SU-DHL-6 (cell line): ENCODE measurements at regions not wholly inside any gene's neighbourhood (a gene's known extent, or its start where the extent isn't known, plus 50 kb on each side); places are given as distances from the start of the nearest gene placed in this dataset.

ENCODE experiments used
- H2AFZ ChIP-seq: fragments of 200-600 bp; sonication (generic); 2 replicates; pipeline ENCODE4 v1.6.1; 2014; ENCODE audit warnings: low read depth, mild to moderate bottlenecking, moderate library complexity, mixed read lengths, antibody characterized with exemption, low read length; ENCODE audit not compliant: severe bottlenecking
- H3F3A ChIP-seq: fragments of 200-600 bp; shearing (Covaris generic); 2 replicates; pipeline ENCODE4 v1.6.0; 2016; ENCODE audit warnings: antibody characterized with exemption, mild to moderate bottlenecking; ENCODE audit not compliant: insufficient read depth
- H3K27ac ChIP-seq: fragments of 200-600 bp; sonication (generic); 2 replicates; pipeline ENCODE4 v1.5.1; 2016; ENCODE audit warnings: low read depth, mild to moderate bottlenecking, low read length, moderate library complexity, mixed read lengths
- H3K27me3 ChIP-seq: fragments of 200-600 bp; sonication (generic), shearing (Covaris generic); 2 replicates; pipeline ENCODE4 v1.6.0; 2014; ENCODE audit warnings: mild to moderate bottlenecking, low read length
- H3K36me3 ChIP-seq: fragments of 200-600 bp; sonication (generic); 2 replicates; pipeline ENCODE4 v1.6.1; 2014; ENCODE audit warnings: mild to moderate bottlenecking, low read length, mixed read lengths
- H3K4me2 ChIP-seq: fragments of 300-600, 200-600 bp; shearing (Covaris generic), sonication (generic); 2 replicates; pipeline ENCODE4 v1.6.0; 2014; ENCODE audit warnings: low read length, low read depth, mild to moderate bottlenecking; ENCODE audit not compliant: poor library complexity, severe bottlenecking
- H3K4me3 ChIP-seq: fragments of 200-600 bp; sonication (generic); 2 replicates; pipeline ENCODE4 v1.5.1; 2014; ENCODE audit warnings: antibody characterized with exemption, low read length, mild to moderate bottlenecking, mixed read lengths; ENCODE audit not compliant: insufficient read depth, poor library complexity, severe bottlenecking
- H3K79me2 ChIP-seq: fragments of 200-600 bp; sonication (generic); 2 replicates; pipeline ENCODE4 v1.6.1; 2014; ENCODE audit warnings: mild to moderate bottlenecking, low read length, moderate library complexity; ENCODE audit not compliant: insufficient read depth
- H3K9ac ChIP-seq: fragments of 200-600 bp; sonication (generic); 2 replicates; pipeline ENCODE4 v1.7.0; 2014; ENCODE audit warnings: mild to moderate bottlenecking, low read length
- H3K9me2 ChIP-seq: fragments of 200-600 bp; sonication (generic); replicated peaks from 2 replicates; pipeline ENCODE4 v1.6.1; 2014; ENCODE audit warnings: low read length; ENCODE audit not compliant: insufficient read depth
- H3K9me3 ChIP-seq: fragments of 200-600 bp; sonication (generic); 2 replicates; pipeline ENCODE4 v1.6.1; 2014; ENCODE audit warnings: low read length, mixed read lengths; ENCODE audit not compliant: insufficient read depth
- H4K20me1 ChIP-seq: fragments of 200-600 bp; sonication (generic); 2 replicates; pipeline ENCODE4 v1.6.1; 2014; ENCODE audit warnings: low read depth, mild to moderate bottlenecking, antibody characterized with exemption, low read length, moderate library complexity, mixed read lengths
- EZH2phosphoT487 ChIP-seq: fragments of 200-600 bp; sonication (generic), shearing (Covaris generic); conservative IDR thresholded peaks from 2 replicates; pipeline ENCODE4 v1.6.1; 2018; ENCODE audit warnings: mild to moderate bottlenecking, antibody characterized with exemption, low read length, moderate library complexity, mixed read lengths
- TF ChIP-seq, protein P1 (sequence below): fragments of 200-600 bp; sonication (generic); IDR thresholded peaks from one replicate; pipeline ENCODE4 v1.5.1; 2017; ENCODE audit warnings: antibody characterized with exemption, mild to moderate bottlenecking, low read length, moderate library complexity; ENCODE audit not compliant: insufficient read depth, poor library complexity, severe bottlenecking

GRCh38 chr3:167163580-167163979 is 216.5 kb downstream of the ZBBX start:
- no peak for TF ChIP-seq EZH2phosphoT487
- TF ChIP-seq, protein P1, sequence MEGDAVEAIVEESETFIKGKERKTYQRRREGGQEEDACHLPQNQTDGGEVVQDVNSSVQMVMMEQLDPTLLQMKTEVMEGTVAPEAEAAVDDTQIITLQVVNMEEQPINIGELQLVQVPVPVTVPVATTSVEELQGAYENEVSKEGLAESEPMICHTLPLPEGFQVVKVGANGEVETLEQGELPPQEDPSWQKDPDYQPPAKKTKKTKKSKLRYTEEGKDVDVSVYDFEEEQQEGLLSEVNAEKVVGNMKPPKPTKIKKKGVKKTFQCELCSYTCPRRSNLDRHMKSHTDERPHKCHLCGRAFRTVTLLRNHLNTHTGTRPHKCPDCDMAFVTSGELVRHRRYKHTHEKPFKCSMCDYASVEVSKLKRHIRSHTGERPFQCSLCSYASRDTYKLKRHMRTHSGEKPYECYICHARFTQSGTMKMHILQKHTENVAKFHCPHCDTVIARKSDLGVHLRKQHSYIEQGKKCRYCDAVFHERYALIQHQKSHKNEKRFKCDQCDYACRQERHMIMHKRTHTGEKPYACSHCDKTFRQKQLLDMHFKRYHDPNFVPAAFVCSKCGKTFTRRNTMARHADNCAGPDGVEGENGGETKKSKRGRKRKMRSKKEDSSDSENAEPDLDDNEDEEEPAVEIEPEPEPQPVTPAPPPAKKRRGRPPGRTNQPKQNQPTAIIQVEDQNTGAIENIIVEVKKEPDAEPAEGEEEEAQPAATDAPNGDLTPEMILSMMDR: no peak
- H3K4me2 ChIP-seq: no peak overlapping the region
- H4K20me1 ChIP-seq: no peaks in the 10 kb centered on the region
- no peak overlapping the region for H3K4me3 ChIP-seq
- H3K9me3 ChIP-seq: no peaks in the 10 kb centered on the region
- no peaks in the 10 kb centered on the region for H3K79me2 ChIP-seq
- H2AFZ ChIP-seq: no peak overlapping the region
- H3F3A ChIP-seq: no peaks in the 10 kb centered on the region
- no peak overlapping the region for H3K9ac ChIP-seq
- no peaks in the 10 kb centered on the region for H3K9me2 ChIP-seq
- H3K36me3 ChIP-seq: no peaks in the 10 kb centered on the region
- H3K27ac ChIP-seq: no peak overlapping the region
- no peaks in the 10 kb centered on the region for H3K27me3 ChIP-seq

GRCh38 chr3:167162083-167162482 is 218.0 kb downstream of the ZBBX start:
- Histone ChIP-seq H3K4me2 (no peak overlapping the region), H3K9ac (no peak overlapping the region), H3F3A (no peaks in the 10 kb centered on the region), H3K27me3 (no peaks in the 10 kb centered on the region), H3K9me3 (no peaks in the 10 kb centered on the region), H3K79me2 (no peaks in the 10 kb centered on the region), H4K20me1 (no peaks in the 10 kb centered on the region), H3K9me2 (no peaks in the 10 kb centered on the region), H3K4me3 (no peak overlapping the region), H3K36me3 (no peaks in the 10 kb centered on the region), H2AFZ (no peak overlapping the region), H3K27ac (no peak overlapping the region)
- TF ChIP-seq, protein P1: no peak
- TF ChIP-seq EZH2phosphoT487: no peak

- Histone ChIP-seq H3K27ac (no peak overlapping the region), H2AFZ (no peak overlapping the region), H3K9me3 (peaks cover 10% of the 10 kb centered on the region; the same call in 1 of the 2 replicates), H3K36me3 (no peaks in the 10 kb centered on the region), H4K20me1 (no peaks in the 10 kb centered on the region), H3K4me3 (no peak overlapping the region), H3K27me3 (no peaks in the 10 kb centered on the region), H3F3A (no peaks in the 10 kb centered on the region), H3K79me2 (no peaks in the 10 kb centered on the region), H3K9me2 (no peaks in the 10 kb centered on the region), H3K9ac (no peak overlapping the region), H3K4me2 (no peak overlapping the region)
- TF ChIP-seq, protein P1: no peak
- TF ChIP-seq EZH2phosphoT487: no peak
Measured at GRCh38 chr3:167160781-167161180, 219.3 kb downstream of the ZBBX start.

GRCh38 chr3:167151636-167152035 is 228.5 kb downstream of the ZBBX start:
- no peak for TF ChIP-seq EZH2phosphoT487
- TF ChIP-seq, protein P1: no peak

More at GRCh38 chr3:167151636-167152035, 228.5 kb downstream of the ZBBX start:
- H3K9me2 ChIP-seq: no peaks in the 10 kb centered on the region
- no peak overlapping the region for H3K4me2 ChIP-seq
- H3K79me2 ChIP-seq: no peaks in the 10 kb centered on the region
- no peak overlapping the region for H2AFZ ChIP-seq
- H3K27me3 ChIP-seq: no peaks in the 10 kb centered on the region
- no peaks in the 10 kb centered on the region for H3F3A ChIP-seq
- peaks cover 13% of the 10 kb centered on the region; the same call in 1 of the 2 replicates for H3K9me3 ChIP-seq
- no peak overlapping the region for H3K27ac ChIP-seq
- no peaks in the 10 kb centered on the region for H4K20me1 ChIP-seq
- no peaks in the 10 kb centered on the region for H3K36me3 ChIP-seq
- H3K9ac ChIP-seq: no peak overlapping the region
- no peak overlapping the region for H3K4me3 ChIP-seq
